ENCODE measurements at regions not wholly inside any gene's neighbourhood (a gene's known extent, or its start where the extent isn't known, plus 50 kb on each side); places are given as distances from the start of the nearest gene placed in this dataset.

GRCh38 chr9:96087669-96088299, 212.3 kb downstream of the ERCC6L2 start:
- no peak for DNase-seq (ENCODE audit: low read depth in 2 of 2)

- DNase-seq (ENCODE audit: low read depth in 2 of 2) = no peak
These were observed 211.6 kb downstream of the ERCC6L2 start for GRCh38 chr9:96086936-96087571.

GRCh38 chr9:96085491-96086143, 210.1 kb downstream of the ERCC6L2 start:
- DNase-seq (ENCODE audit: low read depth in 2 of 2) = no peak

- no peak for DNase-seq (ENCODE audit: low read depth in 2 of 2)
These were observed 208.8 kb downstream of the ERCC6L2 start for GRCh38 chr9:96084331-96084734.

GRCh38 chr9:96082516-96083232, 207.2 kb downstream of the ERCC6L2 start:
- DNase-seq (ENCODE audit: low read depth in 2 of 2) = no peak

GRCh38 chr9:96080364-96080763, 204.9 kb downstream of the ERCC6L2 start:
- no peak for DNase-seq (ENCODE audit: low read depth in 2 of 2)

GRCh38 chr9:96079779-96080178, 204.3 kb downstream of the ERCC6L2 start:
- DNase-seq (ENCODE audit: low read depth in 2 of 2) = no peak

GRCh38 chr9:96078897-96079490, 203.5 kb downstream of the ERCC6L2 start:
- no peak for DNase-seq (ENCODE audit: low read depth in 2 of 2)

GRCh38 chr9:96075757-96076156, 200.3 kb downstream of the ERCC6L2 start:
- DNase-seq (ENCODE audit: low read depth in 2 of 2) = no peak

GRCh38 chr9:96075111-96075510, 199.6 kb downstream of the ERCC6L2 start:
- DNase-seq (ENCODE audit: low read depth in 2 of 2) = no peak

- DNase-seq (ENCODE audit: low read depth in 2 of 2) = no peak
These were observed 198.3 kb downstream of the ERCC6L2 start for GRCh38 chr9:96073531-96074480.

- DNase-seq (ENCODE audit: low read depth in 2 of 2) = no peak
These were observed 197.4 kb downstream of the ERCC6L2 start for GRCh38 chr9:96072930-96073329.

GRCh38 chr9:96071815-96072124, 196.3 kb downstream of the ERCC6L2 start:
- no peak for DNase-seq (ENCODE audit: low read depth in 2 of 2)

- no peak for DNase-seq (ENCODE audit: low read depth in 2 of 2)
These were observed 195.8 kb downstream of the ERCC6L2 start for GRCh38 chr9:96071076-96071814.

GRCh38 chr9:96069629-96070220, 194.2 kb downstream of the ERCC6L2 start:
- no peak for DNase-seq (ENCODE audit: low read depth in 2 of 2)

- no peak for DNase-seq (ENCODE audit: low read depth in 2 of 2)
These were observed 193.0 kb downstream of the ERCC6L2 start for GRCh38 chr9:96068511-96068910.

GRCh38 chr9:96067600-96067999, 192.1 kb downstream of the ERCC6L2 start:
- DNase-seq (ENCODE audit: low read depth in 2 of 2) = no peak

- no peak for DNase-seq (ENCODE audit: low read depth in 2 of 2)
These were observed 191.5 kb downstream of the ERCC6L2 start for GRCh38 chr9:96067004-96067403.

GRCh38 chr9:96065482-96066251, 190.2 kb downstream of the ERCC6L2 start:
- no peak for DNase-seq (ENCODE audit: low read depth in 2 of 2)

Data from activated CD8-positive, alpha-beta memory T cell treated with anti-CD3 and anti-CD28 coated beads for 4 hours (primary cell).